Epithelial cell of proximal tubule (primary cell): ENCODE measurements at regions not wholly inside any gene's neighbourhood (a gene's known extent, or its start where the extent isn't known, plus 50 kb on each side); places are given as distances from the start of the nearest gene placed in this dataset.

Source experiments
- DNase-seq: peaks from one replicate; pipeline ENCODE4 v3.0.0-alpha.2; 2011; ENCODE audit warnings: low read depth
- H3K4me3 ChIP-seq: 2 replicates; pipeline ENCODE4 v1.5.1; 2011; ENCODE audit warnings: low read depth, mild to moderate bottlenecking, low read length
- CTCF ChIP-seq: conservative IDR thresholded peaks from 2 replicates; pipeline ENCODE4 v1.5.1; 2012; ENCODE audit warnings: low read depth, mild to moderate bottlenecking, low read length

- no peak for DNase-seq
- no peak overlapping the region for H3K4me3 ChIP-seq
- TF ChIP-seq CTCF = no peak
Observed at GRCh38 chr18:44323125-44323524, 357.6 kb upstream of the SETBP1 start.

- TF ChIP-seq CTCF = no peak
- DNase-seq = no peak
- H3K4me3 ChIP-seq = no peak overlapping the region
Observed at GRCh38 chr18:44324361-44324760, 356.3 kb upstream of the SETBP1 start.

GRCh38 chr18:44325903-44326635, 354.6 kb upstream of the SETBP1 start:
- H3K4me3 ChIP-seq = no peak overlapping the region
- peak; percentile 84 for TF ChIP-seq CTCF
- DNase-seq = peak; percentile 16

- no peak overlapping the region for H3K4me3 ChIP-seq
- no peak for DNase-seq
- no peak for TF ChIP-seq CTCF
Observed at GRCh38 chr18:44331656-44332570, 348.8 kb upstream of the SETBP1 start.

- no peak for TF ChIP-seq CTCF
- H3K4me3 ChIP-seq = no peak overlapping the region
- DNase-seq = no peak
Observed at GRCh38 chr18:44341759-44342158, 338.9 kb upstream of the SETBP1 start.

- TF ChIP-seq CTCF = no peak
- no peak for DNase-seq
- H3K4me3 ChIP-seq = no peak overlapping the region
Observed at GRCh38 chr18:44342162-44342561, 338.5 kb upstream of the SETBP1 start.
